ENCODE measurements at regions not wholly inside any gene's neighbourhood (a gene's known extent, or its start where the extent isn't known, plus 50 kb on each side); places are given as distances from the start of the nearest gene placed in this dataset.

DNA sequence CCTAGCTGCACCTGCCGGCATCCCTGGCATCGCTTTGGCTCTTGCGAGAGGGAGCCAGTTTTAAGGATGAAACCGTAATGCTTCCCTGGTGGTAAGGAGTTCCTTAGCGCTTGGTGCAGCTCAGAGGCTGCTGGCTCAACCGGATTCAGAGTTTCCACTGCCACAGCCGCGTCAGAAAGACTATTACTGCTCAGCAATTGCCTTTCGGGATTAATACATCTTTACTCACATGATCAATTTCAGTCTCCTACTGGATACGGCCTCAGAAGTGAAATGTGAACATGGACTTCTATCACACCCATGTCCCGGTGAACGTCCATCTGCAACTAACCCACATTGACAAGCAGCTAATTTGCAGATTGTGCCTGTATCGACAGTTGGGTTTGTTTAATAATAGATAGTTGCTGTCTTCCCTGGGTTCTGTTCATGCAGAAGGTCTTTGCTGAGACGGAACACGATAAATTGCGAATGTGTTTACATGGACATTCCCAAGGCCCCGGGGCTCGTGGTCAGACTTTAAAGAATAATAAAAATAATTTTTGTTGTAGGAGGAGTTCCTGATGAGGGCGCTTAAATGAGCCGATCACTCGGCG is 175.4 kb downstream of the ENGASE start:
- H3K27me3 ChIP-seq, result peaks cover 81% of the 10 kb centered on the region
- ATAC-seq, result no peak
- no peak for TF ChIP-seq POLR2A (IDR thresholded peaks at IDR 0.05)
- no peak for TF ChIP-seq POLR2AphosphoS5 (IDR thresholded peaks at IDR 0.05)
- TF ChIP-seq EP300 (IDR thresholded peaks at IDR 0.05), result no peak
- TF ChIP-seq, protein P1, sequence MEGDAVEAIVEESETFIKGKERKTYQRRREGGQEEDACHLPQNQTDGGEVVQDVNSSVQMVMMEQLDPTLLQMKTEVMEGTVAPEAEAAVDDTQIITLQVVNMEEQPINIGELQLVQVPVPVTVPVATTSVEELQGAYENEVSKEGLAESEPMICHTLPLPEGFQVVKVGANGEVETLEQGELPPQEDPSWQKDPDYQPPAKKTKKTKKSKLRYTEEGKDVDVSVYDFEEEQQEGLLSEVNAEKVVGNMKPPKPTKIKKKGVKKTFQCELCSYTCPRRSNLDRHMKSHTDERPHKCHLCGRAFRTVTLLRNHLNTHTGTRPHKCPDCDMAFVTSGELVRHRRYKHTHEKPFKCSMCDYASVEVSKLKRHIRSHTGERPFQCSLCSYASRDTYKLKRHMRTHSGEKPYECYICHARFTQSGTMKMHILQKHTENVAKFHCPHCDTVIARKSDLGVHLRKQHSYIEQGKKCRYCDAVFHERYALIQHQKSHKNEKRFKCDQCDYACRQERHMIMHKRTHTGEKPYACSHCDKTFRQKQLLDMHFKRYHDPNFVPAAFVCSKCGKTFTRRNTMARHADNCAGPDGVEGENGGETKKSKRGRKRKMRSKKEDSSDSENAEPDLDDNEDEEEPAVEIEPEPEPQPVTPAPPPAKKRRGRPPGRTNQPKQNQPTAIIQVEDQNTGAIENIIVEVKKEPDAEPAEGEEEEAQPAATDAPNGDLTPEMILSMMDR (IDR thresholded peaks at IDR 0.05), result no peak

DNA sequence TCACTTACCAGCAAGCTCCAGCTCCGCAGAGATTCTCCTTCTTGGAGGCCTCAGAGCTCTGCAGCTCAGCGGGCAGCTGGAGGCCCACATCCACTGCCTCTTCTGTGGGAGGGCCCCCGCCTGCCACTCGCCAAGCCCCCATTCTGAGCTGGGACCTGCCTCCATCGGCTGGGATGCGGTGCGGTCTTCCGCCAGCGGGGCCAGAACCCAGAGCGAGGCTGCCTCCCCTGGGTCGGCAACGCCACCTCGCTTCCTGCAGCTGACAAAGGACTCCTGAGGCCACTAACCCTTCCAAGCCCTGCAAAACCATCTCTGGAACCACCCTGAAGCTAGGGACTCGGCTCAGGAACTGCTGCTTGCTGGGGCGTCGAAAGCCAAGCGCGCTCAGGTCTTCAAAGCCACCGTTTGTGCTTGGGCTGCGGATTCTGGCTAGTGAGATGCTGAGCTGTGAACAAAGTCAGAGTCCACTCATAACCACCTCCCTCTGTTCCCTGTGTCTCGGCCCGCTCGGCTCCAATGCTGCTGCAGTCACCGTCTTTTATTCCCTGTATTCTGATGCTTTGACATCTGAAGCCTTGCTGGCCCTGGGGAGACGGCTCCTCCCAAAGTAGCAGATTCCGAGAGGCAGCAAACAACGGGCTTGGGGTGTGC is 174.3 kb downstream of the ENGASE start:
- TF ChIP-seq EP300 (IDR thresholded peaks at IDR 0.05), result no peak
- TF ChIP-seq, protein P1 (IDR thresholded peaks at IDR 0.05), result no peak
- TF ChIP-seq POLR2A (IDR thresholded peaks at IDR 0.05), result no peak
- no peak for TF ChIP-seq POLR2AphosphoS5 (IDR thresholded peaks at IDR 0.05)
- no peaks in the 10 kb centered on the region for H3K4me1 ChIP-seq
- no peak overlapping the region for H3K27ac ChIP-seq
- ATAC-seq, result no peak
- H3K27me3 ChIP-seq, result peaks cover 71% of the 10 kb centered on the region
- no peaks in the 10 kb centered on the region for H3K36me3 ChIP-seq
- H3K4me3 ChIP-seq, result no peak overlapping the region
- 10 to 73% methylated on average over 2 to 7 of the region's 27 CpGs for WGBS, 2 donors (ENCODE audit: low coverage in 1 of 2)
- H3K9me3 ChIP-seq, result no peaks in the 10 kb centered on the region

More for the DNA sequence above, 175.4 kb downstream of the ENGASE start:
- WGBS, 2 donors (ENCODE audit: low coverage in 1 of 2), result 69 to 77% methylated on average over 9 to 14 of the region's 22 CpGs
- H3K27ac ChIP-seq, result no peak overlapping the region
- no peak overlapping the region for H3K4me3 ChIP-seq
- no peaks in the 10 kb centered on the region for H3K9me3 ChIP-seq
- H3K36me3 ChIP-seq, result no peaks in the 10 kb centered on the region
- no peaks in the 10 kb centered on the region for H3K4me1 ChIP-seq

DNA sequence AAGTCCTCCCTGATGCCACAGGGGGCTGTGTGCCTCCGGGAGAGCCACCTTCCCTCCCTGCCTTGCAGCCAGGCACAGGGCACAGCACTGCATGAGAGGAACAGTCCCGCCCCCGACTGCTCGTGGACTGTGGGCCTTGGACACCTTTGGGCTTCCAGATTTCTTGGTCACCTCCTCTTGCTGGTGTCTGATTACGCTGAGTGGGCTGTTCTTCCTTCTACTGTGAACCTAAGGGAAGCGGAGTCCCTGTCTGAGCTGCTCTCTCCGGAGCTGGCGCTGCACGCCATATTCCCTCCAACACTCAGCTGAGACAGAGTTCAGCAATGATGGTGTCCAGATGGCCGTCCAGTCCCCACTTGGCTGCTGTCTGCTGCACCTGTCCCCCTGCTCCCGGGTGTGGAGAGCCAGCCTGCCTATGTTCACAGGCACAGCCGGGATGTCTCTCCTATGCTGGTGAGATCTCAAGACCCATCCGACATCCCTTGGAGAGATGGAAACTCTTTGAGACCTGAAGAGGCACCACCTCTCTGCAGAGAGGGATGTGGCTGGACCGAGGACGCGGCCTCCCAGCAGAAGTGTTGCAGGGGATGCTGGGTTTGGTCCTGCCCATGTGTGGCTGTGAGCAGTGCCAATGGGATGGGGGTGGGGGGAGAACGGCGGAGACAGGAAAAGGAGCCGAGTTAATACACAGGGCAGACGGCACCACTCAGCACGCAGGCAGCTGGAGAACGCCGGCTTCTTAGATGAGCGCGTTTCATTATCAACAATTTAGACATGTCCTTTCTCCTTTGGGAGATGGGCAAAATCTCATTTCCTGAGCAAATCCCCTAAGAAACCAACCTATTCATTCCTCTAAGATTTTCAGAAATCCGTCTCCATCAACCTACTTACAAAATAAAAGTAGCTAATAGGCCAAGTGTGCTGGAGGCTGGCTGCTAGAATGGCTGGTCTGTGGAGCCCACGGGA is 171.9 kb downstream of the ENGASE start:
- H3K27ac ChIP-seq, result no peak overlapping the region
- no peak for TF ChIP-seq POLR2AphosphoS5 (IDR thresholded peaks at IDR 0.05)
- TF ChIP-seq, protein P1 (IDR thresholded peaks at IDR 0.05), result no peak
- TF ChIP-seq POLR2A (IDR thresholded peaks at IDR 0.05), result no peak
- no peak for TF ChIP-seq EP300 (IDR thresholded peaks at IDR 0.05)
- no peak overlapping the region for H3K4me3 ChIP-seq
- no peak for ATAC-seq
- H3K36me3 ChIP-seq, result no peaks in the 10 kb centered on the region
- WGBS, 2 donors (ENCODE audit: low coverage in 1 of 2), result 57 to 64% methylated on average over 5 to 11 of the region's 27 CpGs
- peaks cover 50% of the 10 kb centered on the region for H3K27me3 ChIP-seq
- H3K9me3 ChIP-seq, result peaks cover 0 to 2% (median 0%) of the 10 kb centered on the region in 3 donors
- H3K4me1 ChIP-seq, result no peaks in the 10 kb centered on the region

DNA sequence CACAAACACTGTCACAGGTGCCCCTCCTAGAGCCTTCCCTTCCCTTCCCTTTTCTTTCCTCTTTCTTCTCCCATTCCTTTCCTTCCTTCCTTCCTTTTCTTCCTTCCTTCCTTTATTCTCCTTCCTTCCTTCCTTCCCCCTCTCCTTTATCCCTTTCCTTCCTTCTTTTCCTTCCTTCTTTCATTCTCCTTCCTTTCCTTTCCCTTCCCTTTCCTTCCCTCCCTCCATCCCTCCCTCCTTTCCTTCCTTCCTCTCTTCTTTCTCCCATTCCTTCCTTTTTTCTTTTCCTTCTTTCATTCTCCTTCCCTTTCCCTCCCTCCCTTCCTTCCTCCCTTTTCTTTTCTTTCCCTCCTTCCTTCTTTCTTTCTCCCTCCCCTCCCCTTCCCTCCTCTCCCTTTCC is 170.0 kb downstream of the ENGASE start:
- Histone ChIP-seq H3K27ac (no peak overlapping the region), H3K9me3 (peaks cover 0 to 4% (median 0%) of the 10 kb centered on the region in 3 donors), H3K4me3 (no peak overlapping the region), H3K4me1 (no peaks in the 10 kb centered on the region), H3K36me3 (no peaks in the 10 kb centered on the region), H3K27me3 (peaks cover 44% of the 10 kb centered on the region)
- TF ChIP-seq POLR2AphosphoS5 (IDR thresholded peaks at IDR 0.05) (no peak), POLR2A (IDR thresholded peaks at IDR 0.05) (no peak)
- TF ChIP-seq, protein P1 (IDR thresholded peaks at IDR 0.05), result no peak
- ATAC-seq, result no peak
